ENCODE measurements at regions not wholly inside any gene's neighbourhood (a gene's known extent, or its start where the extent isn't known, plus 50 kb on each side); places are given as distances from the start of the nearest gene placed in this dataset.
"Not testable (repeated sequence)": the region's sequence is repeated elsewhere in the genome, so short reads cannot be mapped to it uniquely, and the experiment has no call there.

- no peak for DNase-seq
Observed at GRCh38 chrX:106220177-106220576, 52.1 kb downstream of the PWWP3B start.

DNA sequence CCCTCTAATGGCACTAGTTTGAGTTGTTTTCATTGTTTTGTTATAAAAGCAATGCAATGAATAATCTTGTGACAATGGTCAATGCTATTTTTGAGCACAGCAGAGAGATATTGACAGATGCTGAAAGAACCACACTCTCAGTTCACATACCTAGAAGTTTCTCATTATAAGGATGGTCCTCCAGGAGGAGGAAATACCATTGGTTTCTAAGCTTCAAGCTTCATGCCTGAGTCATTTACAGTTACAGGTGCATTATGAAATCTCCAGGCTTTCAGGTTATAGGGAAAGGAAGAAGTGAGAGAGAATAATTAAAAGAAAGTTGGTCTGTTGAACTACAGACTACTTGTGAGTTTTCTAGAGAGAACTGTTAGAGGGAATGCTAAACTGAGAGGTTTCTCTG is 75.3 kb downstream of the PWWP3B start:
- DNase-seq: no peak

GRCh38 chrX:106246511-106246910 is 78.4 kb downstream of the PWWP3B start:
- DNase-seq: no peak

DNA sequence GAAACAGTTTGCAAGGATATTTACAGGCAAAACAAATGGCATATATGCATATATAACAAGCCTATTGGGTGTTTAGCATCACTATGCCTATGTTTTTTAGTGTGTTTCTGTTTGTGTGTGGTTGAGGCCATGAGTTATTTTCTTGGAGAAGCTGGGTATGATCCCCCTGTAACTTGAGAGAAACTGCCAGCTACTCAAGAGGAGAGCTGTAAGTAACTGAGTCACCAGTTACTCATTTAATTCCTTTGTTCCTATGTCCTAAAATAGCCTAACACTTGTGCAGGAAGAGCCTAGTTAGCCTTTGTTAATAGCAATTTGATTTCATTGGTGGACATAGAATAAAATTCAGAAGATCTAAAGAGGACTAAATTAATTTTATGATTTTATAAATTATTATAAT is 79.1 kb downstream of the PWWP3B start:
- DNase-seq: no peak

- no peak for DNase-seq
Observed at GRCh38 chrX:106249706-106250379, 81.7 kb downstream of the PWWP3B start.

DNA sequence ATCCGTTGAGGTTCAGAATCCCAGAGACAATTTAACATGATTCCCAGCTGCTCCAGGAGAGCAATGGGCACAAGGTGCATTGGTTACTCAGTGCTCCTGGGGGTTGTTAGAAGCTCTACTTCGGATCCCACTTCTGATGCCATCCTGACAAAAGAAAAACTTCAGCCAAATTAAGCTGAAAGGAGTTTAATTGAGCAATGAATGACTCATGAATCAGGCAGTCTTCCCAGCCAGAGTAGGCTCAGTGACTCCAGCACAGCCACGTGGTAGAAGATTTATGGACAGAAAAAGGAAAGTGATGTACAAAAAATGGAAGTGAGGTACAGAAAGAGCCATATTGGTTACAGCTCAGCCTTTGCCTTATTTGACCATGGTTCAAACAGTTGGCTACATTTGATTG is 95.7 kb downstream of the PWWP3B start:
- DNase-seq: no peak

- DNase-seq: not testable (repeated sequence)
Observed at GRCh38 chrX:106273947-106274587, 106.0 kb downstream of the PWWP3B start.

GRCh38 chrX:106275172-106275571 is 107.1 kb downstream of the PWWP3B start:
- not testable (repeated sequence) for DNase-seq

DNA sequence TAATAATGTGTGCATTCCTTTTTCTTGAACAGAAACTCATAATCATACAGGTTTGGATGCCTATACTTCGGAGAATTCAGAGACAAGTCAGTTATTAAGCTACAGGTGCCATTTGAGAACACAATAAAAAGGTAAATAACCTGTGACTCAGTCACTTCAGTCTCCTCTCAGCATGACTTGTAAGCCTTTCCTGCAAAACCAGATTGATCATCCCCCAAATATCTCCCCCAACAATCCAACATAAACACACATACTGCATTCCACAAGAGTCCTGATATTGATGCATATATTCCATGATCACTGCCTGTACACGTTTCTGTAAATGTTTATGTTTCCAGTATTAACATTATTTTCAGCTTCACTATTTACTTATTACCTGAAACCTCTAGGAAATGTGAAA is 110.8 kb downstream of the PWWP3B start:
- no peak for DNase-seq

- no peak for DNase-seq
Observed at GRCh38 chrX:106281383-106281782, 113.3 kb downstream of the PWWP3B start.

- DNase-seq: no peak
Observed at GRCh38 chrX:106283841-106284240, 115.7 kb downstream of the PWWP3B start.

GRCh38 chrX:106284431-106285025 is 116.4 kb downstream of the PWWP3B start:
- DNase-seq: no peak

DNA sequence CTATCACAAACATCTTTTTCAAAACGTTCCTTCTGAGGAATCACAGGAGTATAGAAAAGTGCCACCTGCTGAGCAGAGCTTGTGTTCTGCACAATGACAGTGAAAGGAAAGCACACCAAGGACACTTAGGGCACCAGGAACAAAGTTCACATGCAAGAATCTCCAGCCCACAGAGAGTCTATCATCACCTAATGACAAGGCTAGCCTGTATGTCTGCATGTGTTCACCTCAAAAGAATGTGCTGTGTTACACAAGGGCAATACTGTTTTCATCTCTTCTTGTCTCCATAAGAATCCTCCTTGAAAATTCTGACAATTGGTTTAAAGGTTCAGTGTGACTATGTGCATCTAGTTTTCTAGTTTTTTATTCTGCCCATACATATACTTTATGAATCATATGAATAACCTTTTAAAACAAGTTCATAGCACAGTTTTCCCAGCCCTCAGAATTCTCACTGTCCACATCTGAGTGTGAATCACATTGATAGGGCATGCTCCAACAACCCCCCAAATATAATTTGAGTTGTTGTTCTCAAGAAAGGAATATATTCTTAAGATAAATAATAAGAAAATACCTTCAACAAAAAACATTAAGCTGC is 118.0 kb downstream of the PWWP3B start:
- DNase-seq: no peak

DNA sequence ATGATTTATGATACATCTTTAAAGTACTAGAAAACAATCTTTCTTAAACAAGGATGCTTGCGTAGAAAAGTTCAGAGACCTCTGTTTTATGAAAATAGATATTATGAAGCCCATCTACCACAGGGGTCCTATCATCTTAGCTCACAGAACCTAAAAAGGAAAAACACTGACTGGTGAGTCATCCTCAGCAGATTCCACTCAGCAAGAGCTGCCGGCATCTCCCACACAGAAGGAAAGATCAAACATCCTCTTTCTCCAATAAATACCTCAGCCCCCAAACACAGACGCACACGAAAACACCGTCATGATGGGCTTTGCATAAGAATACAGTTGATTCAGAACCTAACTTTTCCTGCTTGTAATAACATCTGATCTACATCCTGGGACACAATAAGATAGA is 122.7 kb downstream of the PWWP3B start:
- DNase-seq: not testable (repeated sequence)

DNA sequence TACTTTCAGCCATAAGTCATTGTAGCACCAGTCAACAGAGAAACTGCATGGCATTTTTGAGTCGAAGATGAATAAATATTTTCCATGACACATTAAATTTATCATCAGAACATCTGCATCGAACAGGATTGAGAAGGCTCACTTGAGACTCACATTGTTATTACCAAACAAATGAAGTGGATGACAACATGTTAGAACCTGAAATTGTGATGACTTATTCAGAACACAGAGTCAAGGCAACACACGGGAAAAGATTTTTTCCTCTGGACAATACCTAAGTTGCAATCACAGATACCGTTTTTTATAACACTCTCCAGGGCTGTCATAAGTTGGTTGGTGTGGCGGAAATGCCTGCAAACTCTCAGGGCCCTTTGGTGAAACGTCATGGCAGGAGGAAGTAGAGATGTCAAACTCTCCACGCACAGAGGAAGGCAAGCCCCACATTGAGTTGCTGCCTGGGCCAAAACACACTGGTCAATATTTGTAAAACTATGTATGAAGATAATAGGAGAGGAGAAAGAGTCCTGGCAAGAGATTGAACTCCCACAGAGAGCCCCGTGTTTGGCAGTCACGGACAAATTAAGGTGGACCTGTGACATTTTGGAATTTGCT is 123.8 kb downstream of the PWWP3B start:
- DNase-seq: not testable (repeated sequence)

DNA sequence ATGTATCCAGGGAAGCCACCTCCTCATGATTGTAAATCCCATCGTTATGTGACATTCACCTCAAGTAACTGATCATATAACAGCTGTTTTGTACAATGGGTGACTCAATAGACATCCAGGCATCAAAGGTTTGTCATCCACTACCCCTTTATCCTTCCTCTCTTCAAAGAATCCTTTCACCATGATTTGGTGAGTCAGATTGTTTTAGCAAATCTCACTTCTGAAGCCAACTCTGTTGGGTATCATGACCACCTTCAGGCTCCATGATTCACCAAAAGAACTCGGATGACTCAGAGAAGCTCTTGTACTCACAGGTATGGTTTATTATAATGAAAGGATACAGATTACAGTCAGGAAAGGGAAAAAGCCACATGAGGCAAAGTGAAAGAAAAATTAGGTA is 132.1 kb downstream of the PWWP3B start:
- no peak for DNase-seq

- no peak for DNase-seq
Observed at GRCh38 chrX:106300656-106301055, 132.6 kb downstream of the PWWP3B start.

- DNase-seq: no peak
Observed at GRCh38 chrX:106302304-106302703, 134.2 kb downstream of the PWWP3B start.

- DNase-seq: no peak
Observed at GRCh38 chrX:106306391-106306947, 138.4 kb downstream of the PWWP3B start.

GRCh38 chrX:106323357-106323756 is 155.3 kb downstream of the PWWP3B start:
- no peak for DNase-seq

DNA sequence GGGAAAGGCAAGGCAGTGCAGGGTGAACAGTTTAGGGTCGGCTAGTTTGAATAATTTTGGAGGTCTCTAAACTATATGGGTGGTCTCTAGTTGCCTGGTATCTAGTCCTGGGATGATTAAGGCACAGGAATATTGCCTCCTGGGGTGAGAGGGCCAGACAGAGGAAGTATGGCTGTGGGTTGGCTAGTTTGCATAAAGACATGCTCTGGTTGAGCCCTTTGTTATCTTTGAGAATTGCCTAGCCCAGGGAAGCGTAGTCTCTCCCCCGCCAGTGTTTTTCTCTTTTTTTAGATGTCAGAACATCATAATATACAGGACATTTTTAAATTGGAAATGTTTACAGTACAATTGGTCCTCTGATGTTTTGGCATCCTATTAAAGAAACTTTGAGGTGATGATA is 163.5 kb downstream of the PWWP3B start:
- no peak for DNase-seq

GRCh38 chrX:106341823-106342222 is 173.7 kb downstream of the PWWP3B start:
- no peak for DNase-seq

- no peak for DNase-seq
Observed at GRCh38 chrX:106356580-106356979, 188.5 kb downstream of the PWWP3B start.
